ENCODE measurements at regions not wholly inside any gene's neighbourhood (a gene's known extent, or its start where the extent isn't known, plus 50 kb on each side); places are given as distances from the start of the nearest gene placed in this dataset.

GRCh38 chrX:39165185-39165584 lies 363.9 kb downstream of the MID1IP1 start:
- Histone ChIP-seq H3K56ac (ENCODE audit: extremely low read depth, insufficient read depth, low read length) (no peak overlapping the region), H2AFZ (replicated peaks; ENCODE audit: low read length, poor library complexity) (no peak overlapping the region), H4K5ac (ENCODE audit: low read depth, low read length) (no peak overlapping the region), H3K36me3 (ENCODE audit: control insufficient read depth, insufficient read depth, low read length) (no peaks in the 10 kb centered on the region), H3K9me1 (ENCODE audit: insufficient read depth, low read length) (no peaks in the 10 kb centered on the region), H3K9me3 (ENCODE audit: control insufficient read depth, insufficient read depth, low read length) (no peaks in the 10 kb centered on the region), H2AK9ac (replicated peaks; ENCODE audit: low read depth, low read length, poor library complexity) (no peak overlapping the region), H2BK20ac (ENCODE audit: low read depth, low read length) (no peak overlapping the region), H2BK15ac (ENCODE audit: low read depth, low read length) (no peak overlapping the region), H4K20me1 (ENCODE audit: insufficient read depth, low read length) (no peaks in the 10 kb centered on the region; the same call in 1 of the 2 replicates), H3K4me2 (ENCODE audit: low read depth, low read length) (no peak overlapping the region), H4K8ac (ENCODE audit: low read depth in 2 of 2, low read length in 2 of 2) (no peak overlapping the region), H2BK5ac (ENCODE audit: low read depth, low read length, poor library complexity, severe bottlenecking) (no peak overlapping the region), H3K27ac (ENCODE audit: insufficient read depth, low read length) (no peak overlapping the region), H3K14ac (replicated peaks; ENCODE audit: low read depth, low read length) (no peak overlapping the region), H2BK120ac (ENCODE audit: low read depth, low read length) (no peak overlapping the region), H3K18ac (ENCODE audit: low read depth, low read length) (no peak overlapping the region), H3K27me3 (ENCODE audit: control insufficient read depth, insufficient read depth, low read length) (peaks cover 22% of the 10 kb centered on the region), H4K91ac (ENCODE audit: insufficient read depth, low read depth, low read length) (no peak overlapping the region), H3K79me1 (ENCODE audit: low read depth in 1 of 2, low read length in 2 of 2) (no peaks in the 10 kb centered on the region), H3K23ac (ENCODE audit: low read depth, low read length) (no peak overlapping the region), H3K4ac (ENCODE audit: low read depth, low read length) (no peak overlapping the region), H3K4me1 (ENCODE audit: control insufficient read depth, insufficient read depth, low read length) (no peaks in the 10 kb centered on the region), H2AK5ac (ENCODE audit: low read depth, low read length) (no peak overlapping the region), H3K9ac (ENCODE audit: low read depth, low read length) (no peak overlapping the region), H3K4me3 (ENCODE audit: insufficient read depth, low read depth, low read length) (no peak overlapping the region)
- ATAC-seq (ENCODE audit: low read depth) (no peak), DNase-seq (no peak)
- ChIA-PET CTCF (no interaction called here), POLR2A (ENCODE audit: unreplicated experiment) (no interaction called here)
- WGBS, 2 experiments (ENCODE audit: extremely low coverage in 2 of 2, insufficient read length in 1 of 2), result no CpG with 5 or more reads among the region's 1 CpG
- TF ChIP-seq RAD21 (IDR thresholded peaks at IDR 0.05; ENCODE audit: low read length) (no peak), RCOR1 (IDR thresholded peaks at IDR 0.05; ENCODE audit: insufficient replicate concordance, low read length) (no peak), POLR2A (IDR thresholded peaks at IDR 0.05; ENCODE audit: low read depth, low read length) (no peak), MAZ (IDR thresholded peaks at IDR 0.05; ENCODE audit: borderline replicate concordance, low read depth, low read length) (no peak), MXI1 (IDR thresholded peaks at IDR 0.05; ENCODE audit: borderline replicate concordance, low read depth, low read length) (no peak), BHLHE40 (IDR thresholded peaks at IDR 0.05; ENCODE audit: low read depth, low read length) (no peak)
- BruUV-seq (replicated peaks), result no TSS peak
- dilution Hi-C loops (cut with HindIII; ENCODE audit: low sequenced_read_pairs, unreplicated experiment), result no loop called here
- in situ Hi-C loops (cut with MboI; ENCODE audit: low sequenced_read_pairs), result no loop called here
- intact Hi-C loops (cut with micrococcal nuclease), result no loop called here

All from IMR-90 (cell line).